ENCODE measurements at regions not wholly inside any gene's neighbourhood (a gene's known extent, or its start where the extent isn't known, plus 50 kb on each side); places are given as distances from the start of the nearest gene placed in this dataset.

GRCh38 chr16:85991856-85992255 is 92.9 kb downstream of the IRF8 start:
- H3K4me1 Mint-ChIP-seq = peaks cover 19 to 42% (median 40%) of the 10 kb centered on the region in 3 donors
- H3K4me1 ChIP-seq (ENCODE audit: insufficient read depth, low read length) = peaks cover 14% of the 10 kb centered on the region
- no peaks in the 10 kb centered on the region for H3K9me3 Mint-ChIP-seq
- H3K36me3 ChIP-seq (ENCODE audit: insufficient read depth, low read length) = no peaks in the 10 kb centered on the region
- no peaks in the 10 kb centered on the region for H3K9me3 ChIP-seq (ENCODE audit: low read length)
- H3K27ac ChIP-seq (ENCODE audit: low read depth, low read length) = no peak overlapping the region
- no peak for DNase-seq
- no peak overlapping the region for H3K27ac Mint-ChIP-seq
- H3K27me3 Mint-ChIP-seq = peaks cover 5 to 32% of the 10 kb centered on the region in 2 donors
- no peak overlapping the region for H3K4me3 Mint-ChIP-seq
- ChIA-PET CTCF (interaction anchor here (15.2 kb wide), 1 partner anchor 172 kb away, joined by 307 read pairs; no protein-coding TSS in a partner anchor), POLR2A (no interaction called here)
- H3K27me3 ChIP-seq (ENCODE audit: insufficient read depth, low read length, poor library complexity, severe bottlenecking) = peaks cover 4% of the 10 kb centered on the region
- H3K36me3 Mint-ChIP-seq = no peaks in the 10 kb centered on the region
- no peak overlapping the region for H3K4me3 ChIP-seq (ENCODE audit: low read length)

GRCh38 chr16:85992359-85992758 is 93.4 kb downstream of the IRF8 start:
- Histone ChIP-seq H3K36me3 (ENCODE audit: insufficient read depth, low read length) (no peaks in the 10 kb centered on the region), H3K27me3 (ENCODE audit: insufficient read depth, low read length, poor library complexity, severe bottlenecking) (peaks cover 4% of the 10 kb centered on the region), H3K27ac (ENCODE audit: low read depth, low read length) (no peak overlapping the region), H3K9me3 (ENCODE audit: low read length) (no peaks in the 10 kb centered on the region), H3K4me3 (ENCODE audit: low read length) (no peak overlapping the region), H3K4me1 (ENCODE audit: insufficient read depth, low read length) (peaks cover 10% of the 10 kb centered on the region)
- no peaks in the 10 kb centered on the region for H3K36me3 Mint-ChIP-seq
- H3K27ac Mint-ChIP-seq = no peak overlapping the region
- H3K4me3 Mint-ChIP-seq = no peak overlapping the region
- peaks cover 5 to 32% of the 10 kb centered on the region in 2 donors for H3K27me3 Mint-ChIP-seq
- ChIA-PET CTCF (interaction anchor here (15.2 kb wide), 1 partner anchor 172 kb away, joined by 307 read pairs; no protein-coding TSS in a partner anchor), POLR2A (no interaction called here)
- H3K4me1 Mint-ChIP-seq = peaks cover 17 to 37% (median 35%) of the 10 kb centered on the region in 3 donors
- DNase-seq = no peak
- H3K9me3 Mint-ChIP-seq = no peaks in the 10 kb centered on the region

- Mint-ChIP-seq H3K4me1 (peaks cover 16 to 36% (median 34%) of the 10 kb centered on the region in 3 donors), H3K27me3 (peaks cover 5 to 32% of the 10 kb centered on the region in 2 donors), H3K36me3 (no peaks in the 10 kb centered on the region), H3K4me3 (no peak overlapping the region), H3K27ac (peak overlapping the region in 1 of 8 donors; percentile 52), H3K9me3 (no peaks in the 10 kb centered on the region)
- no peak for DNase-seq
- Histone ChIP-seq H3K9me3 (ENCODE audit: low read length) (no peaks in the 10 kb centered on the region), H3K27me3 (ENCODE audit: insufficient read depth, low read length, poor library complexity, severe bottlenecking) (peaks cover 3% of the 10 kb centered on the region), H3K27ac (ENCODE audit: low read depth, low read length) (no peak overlapping the region), H3K36me3 (ENCODE audit: insufficient read depth, low read length) (no peaks in the 10 kb centered on the region), H3K4me1 (ENCODE audit: insufficient read depth, low read length) (peaks cover 9% of the 10 kb centered on the region), H3K4me3 (ENCODE audit: low read length) (no peak overlapping the region)
- ChIA-PET POLR2A (no interaction called here), CTCF (interaction anchor here (15.2 kb wide), 1 partner anchor 173 kb away, joined by 307 read pairs; no protein-coding TSS in a partner anchor)
Observed at GRCh38 chr16:85992779-85993178, 93.8 kb downstream of the IRF8 start.

GRCh38 chr16:85994492-85995490 is 95.8 kb downstream of the IRF8 start:
- ChIA-PET POLR2A (no interaction called here), CTCF (interaction anchor here (15.2 kb wide), 1 partner anchor 175 kb away, joined by 307 read pairs; no protein-coding TSS in a partner anchor)
- Histone ChIP-seq H3K9me3 (ENCODE audit: low read length) (no peaks in the 10 kb centered on the region), H3K27ac (ENCODE audit: low read depth, low read length) (no peak overlapping the region), H3K4me1 (ENCODE audit: insufficient read depth, low read length) (peaks cover 9% of the 10 kb centered on the region), H3K36me3 (ENCODE audit: insufficient read depth, low read length) (no peaks in the 10 kb centered on the region), H3K4me3 (ENCODE audit: low read length) (no peak overlapping the region), H3K27me3 (ENCODE audit: insufficient read depth, low read length, poor library complexity, severe bottlenecking) (no peaks in the 10 kb centered on the region)
- Mint-ChIP-seq H3K27ac (peak overlapping the region in 2 of 8 donors; percentile 11 to 77), H3K4me3 (peak overlapping the region in 2 of 7 donors; percentile 10 to 60), H3K36me3 (no peaks in the 10 kb centered on the region), H3K27me3 (peaks cover 4 to 24% of the 10 kb centered on the region in 2 donors), H3K9me3 (no peaks in the 10 kb centered on the region), H3K4me1 (peaks cover 13 to 28% (median 24%) of the 10 kb centered on the region in 3 donors)
- no peak for DNase-seq

GRCh38 chr16:85995541-85996423 is 96.8 kb downstream of the IRF8 start:
- peaks cover 9% of the 10 kb centered on the region for H3K4me1 ChIP-seq (ENCODE audit: insufficient read depth, low read length)
- POLR2A ChIA-PET = no interaction called here
- H3K27ac Mint-ChIP-seq = peak overlapping the region in 3 of 8 donors; percentile 8 to 40 (median 29)
- no peaks in the 10 kb centered on the region for H3K27me3 ChIP-seq (ENCODE audit: insufficient read depth, low read length, poor library complexity, severe bottlenecking)
- H3K4me1 Mint-ChIP-seq = peaks cover 11 to 23% (median 21%) of the 10 kb centered on the region in 3 donors
- H3K36me3 ChIP-seq (ENCODE audit: insufficient read depth, low read length) = no peaks in the 10 kb centered on the region
- no peaks in the 10 kb centered on the region for H3K36me3 Mint-ChIP-seq
- peaks cover 3 to 15% of the 10 kb centered on the region in 2 donors for H3K27me3 Mint-ChIP-seq
- DNase-seq = no peak
- no peak overlapping the region for H3K27ac ChIP-seq (ENCODE audit: low read depth, low read length)
- H3K4me3 ChIP-seq (ENCODE audit: low read length) = peak overlapping the region; percentile 27
- CTCF ChIA-PET = interaction anchor here (1.0 kb wide), 2 partner anchors 174 to 176 kb away, joined by 3 to 4 read pairs; no protein-coding TSS in a partner anchor
- H3K4me3 Mint-ChIP-seq = peak overlapping the region in 6 of 7 donors; percentile 50 to 81 (median 60)
- no peaks in the 10 kb centered on the region for H3K9me3 Mint-ChIP-seq
- no peaks in the 10 kb centered on the region for H3K9me3 ChIP-seq (ENCODE audit: low read length)

- Mint-ChIP-seq H3K36me3 (no peaks in the 10 kb centered on the region), H3K4me1 (peaks cover 11 to 23% (median 21%) of the 10 kb centered on the region in 3 donors), H3K27me3 (peaks cover 0 to 15% of the 10 kb centered on the region in 2 donors), H3K4me3 (no peak overlapping the region), H3K27ac (no peak overlapping the region), H3K9me3 (no peaks in the 10 kb centered on the region)
- Histone ChIP-seq H3K27me3 (ENCODE audit: insufficient read depth, low read length, poor library complexity, severe bottlenecking) (no peaks in the 10 kb centered on the region), H3K27ac (ENCODE audit: low read depth, low read length) (no peak overlapping the region), H3K36me3 (ENCODE audit: insufficient read depth, low read length) (no peaks in the 10 kb centered on the region), H3K9me3 (ENCODE audit: low read length) (no peaks in the 10 kb centered on the region), H3K4me3 (ENCODE audit: low read length) (no peak overlapping the region), H3K4me1 (ENCODE audit: insufficient read depth, low read length) (peaks cover 9% of the 10 kb centered on the region)
- CTCF ChIA-PET = interaction anchor here (1.0 kb wide), 1 partner anchor 177 kb away, joined by 3 read pairs; no protein-coding TSS in a partner anchor
- DNase-seq = no peak
- POLR2A ChIA-PET = no interaction called here
Observed at GRCh38 chr16:85996843-85997242, 97.9 kb downstream of the IRF8 start.

- Mint-ChIP-seq H3K9me3 (no peaks in the 10 kb centered on the region), H3K4me3 (peak overlapping the region in 1 of 7 donors; percentile 47), H3K27ac (peak overlapping the region in 2 of 8 donors; percentile 1 to 59), H3K27me3 (peaks cover 0 to 12% of the 10 kb centered on the region in 2 donors), H3K36me3 (no peaks in the 10 kb centered on the region), H3K4me1 (peaks cover 11 to 23% (median 21%) of the 10 kb centered on the region in 3 donors)
- POLR2A ChIA-PET = no interaction called here
- Histone ChIP-seq H3K27ac (ENCODE audit: low read depth, low read length) (no peak overlapping the region), H3K4me1 (ENCODE audit: insufficient read depth, low read length) (peaks cover 9% of the 10 kb centered on the region), H3K4me3 (ENCODE audit: low read length) (no peak overlapping the region), H3K36me3 (ENCODE audit: insufficient read depth, low read length) (no peaks in the 10 kb centered on the region), H3K27me3 (ENCODE audit: insufficient read depth, low read length, poor library complexity, severe bottlenecking) (no peaks in the 10 kb centered on the region), H3K9me3 (ENCODE audit: low read length) (no peaks in the 10 kb centered on the region)
- no peak for DNase-seq
- CTCF ChIA-PET = interaction anchor here (0.8 to 2.4 kb wide), 2 partner anchors 177 to 179 kb away, joined by 3 to 7 read pairs; no protein-coding TSS in a partner anchor
Observed at GRCh38 chr16:85998171-85998867, 99.4 kb downstream of the IRF8 start.
